ENCODE measurements at regions not wholly inside any gene's neighbourhood (a gene's known extent, or its start where the extent isn't known, plus 50 kb on each side); places are given as distances from the start of the nearest gene placed in this dataset.

DNA sequence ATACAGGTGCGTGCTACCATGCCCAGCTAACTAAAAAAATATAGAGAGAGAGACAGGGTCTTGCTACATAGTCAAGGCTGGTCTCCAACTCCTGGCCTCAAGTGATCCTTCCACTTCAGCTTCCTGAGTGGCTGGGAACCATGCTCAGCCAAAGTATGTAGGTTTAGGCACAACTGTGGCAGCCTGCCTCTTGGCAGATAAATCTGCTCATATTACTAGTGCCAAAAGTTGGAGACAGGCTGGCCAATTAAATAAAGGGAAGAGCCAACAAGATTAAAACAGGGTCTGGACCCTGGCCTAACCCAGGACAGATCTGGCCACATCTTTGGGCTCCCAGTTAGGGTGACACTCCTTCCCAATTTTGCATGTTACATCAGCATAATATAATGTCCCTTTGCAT, 151.7 kb downstream of the CBLN1 start:
- no peaks in the 10 kb centered on the region for H3K4me1 ChIP-seq
- H3K36me3 ChIP-seq, result no peaks in the 10 kb centered on the region
- H3K9me3 ChIP-seq, result no peaks in the 10 kb centered on the region
- H3K4me3 ChIP-seq, result no peak overlapping the region
- DNase-seq (no peak), ATAC-seq (no peak)
- TF ChIP-seq, protein P1, sequence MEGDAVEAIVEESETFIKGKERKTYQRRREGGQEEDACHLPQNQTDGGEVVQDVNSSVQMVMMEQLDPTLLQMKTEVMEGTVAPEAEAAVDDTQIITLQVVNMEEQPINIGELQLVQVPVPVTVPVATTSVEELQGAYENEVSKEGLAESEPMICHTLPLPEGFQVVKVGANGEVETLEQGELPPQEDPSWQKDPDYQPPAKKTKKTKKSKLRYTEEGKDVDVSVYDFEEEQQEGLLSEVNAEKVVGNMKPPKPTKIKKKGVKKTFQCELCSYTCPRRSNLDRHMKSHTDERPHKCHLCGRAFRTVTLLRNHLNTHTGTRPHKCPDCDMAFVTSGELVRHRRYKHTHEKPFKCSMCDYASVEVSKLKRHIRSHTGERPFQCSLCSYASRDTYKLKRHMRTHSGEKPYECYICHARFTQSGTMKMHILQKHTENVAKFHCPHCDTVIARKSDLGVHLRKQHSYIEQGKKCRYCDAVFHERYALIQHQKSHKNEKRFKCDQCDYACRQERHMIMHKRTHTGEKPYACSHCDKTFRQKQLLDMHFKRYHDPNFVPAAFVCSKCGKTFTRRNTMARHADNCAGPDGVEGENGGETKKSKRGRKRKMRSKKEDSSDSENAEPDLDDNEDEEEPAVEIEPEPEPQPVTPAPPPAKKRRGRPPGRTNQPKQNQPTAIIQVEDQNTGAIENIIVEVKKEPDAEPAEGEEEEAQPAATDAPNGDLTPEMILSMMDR (IDR thresholded peaks at IDR 0.05), result no peak
- H3K27me3 ChIP-seq, result no peaks in the 10 kb centered on the region
- H3K27ac ChIP-seq, result no peak overlapping the region
- intact Hi-C loops (cut with DNase I), result no loop called here

DNA sequence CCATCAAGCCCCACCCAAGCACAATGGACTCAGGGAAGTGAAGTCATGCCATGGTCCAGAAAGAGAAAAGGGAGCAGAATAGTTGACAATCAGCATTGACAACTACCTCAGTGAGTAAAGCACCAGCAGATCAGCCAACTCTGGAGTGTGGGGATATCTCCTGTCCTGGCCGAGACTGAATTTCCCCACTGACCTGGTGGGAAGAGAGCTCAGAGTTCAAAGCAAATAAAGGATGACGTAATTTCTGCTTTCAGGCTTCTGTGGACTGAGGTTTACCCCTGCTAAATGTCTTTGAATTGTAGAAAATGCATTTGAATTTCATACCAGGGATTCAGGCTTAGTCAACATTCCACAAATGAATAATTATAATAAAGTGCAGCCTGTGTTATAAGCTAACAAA, 152.9 kb downstream of the CBLN1 start:
- no peak overlapping the region for H3K4me3 ChIP-seq
- no peak for DNase-seq
- ATAC-seq, result no peak
- intact Hi-C loops (cut with DNase I), result no loop called here
- H3K27me3 ChIP-seq, result no peaks in the 10 kb centered on the region
- H3K36me3 ChIP-seq, result no peaks in the 10 kb centered on the region
- TF ChIP-seq, protein P1 (IDR thresholded peaks at IDR 0.05), result no peak
- H3K27ac ChIP-seq, result no peak overlapping the region
- H3K9me3 ChIP-seq, result no peaks in the 10 kb centered on the region
- no peaks in the 10 kb centered on the region for H3K4me1 ChIP-seq

DNA sequence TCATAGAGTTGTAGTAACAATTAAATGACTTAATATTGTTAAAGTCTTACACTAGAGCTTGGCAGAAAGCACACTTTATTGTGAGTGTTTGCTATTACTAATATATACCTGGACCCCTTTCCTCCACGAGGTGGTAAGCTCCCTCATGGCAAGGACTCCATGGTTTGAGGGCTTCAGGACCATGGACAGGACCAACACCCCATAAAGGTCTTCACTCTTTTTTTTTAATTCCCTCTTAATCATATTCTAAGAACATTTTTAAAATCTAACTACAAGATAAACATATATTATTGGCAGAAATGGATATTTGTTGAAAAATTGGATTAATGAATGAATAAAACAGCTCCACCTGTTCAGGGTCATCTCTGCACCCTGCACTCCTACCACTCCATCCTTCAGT, 154.5 kb downstream of the CBLN1 start:
- TF ChIP-seq, protein P1 (IDR thresholded peaks at IDR 0.05), result no peak
- no peak for ATAC-seq
- Histone ChIP-seq H3K27me3 (no peaks in the 10 kb centered on the region), H3K27ac (no peak overlapping the region), H3K4me1 (no peaks in the 10 kb centered on the region), H3K36me3 (no peaks in the 10 kb centered on the region), H3K9me3 (no peaks in the 10 kb centered on the region), H3K4me3 (no peak overlapping the region)
- intact Hi-C loops (cut with DNase I), result no loop called here
- DNase-seq, result no peak

DNA sequence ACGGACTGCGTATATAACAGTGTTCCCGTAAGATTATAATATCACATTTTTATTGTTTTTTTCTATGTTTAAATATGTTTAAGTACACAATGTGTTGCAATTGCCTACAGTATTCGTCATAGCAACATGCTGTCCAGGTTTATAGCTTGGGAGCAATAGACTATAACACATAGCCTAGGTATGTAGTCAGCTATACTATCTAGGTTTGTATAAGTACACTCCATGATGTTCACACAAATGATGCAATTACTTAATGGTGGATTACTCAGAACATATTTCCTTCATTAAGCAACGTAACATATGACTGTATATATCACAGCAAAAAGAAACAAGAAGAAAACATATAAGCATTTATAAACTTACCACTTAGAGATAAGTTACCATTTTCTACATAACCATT, 160.0 kb downstream of the CBLN1 start:
- H3K4me1 ChIP-seq, result no peaks in the 10 kb centered on the region
- DNase-seq (no peak), ATAC-seq (no peak)
- H3K27ac ChIP-seq, result no peak overlapping the region
- no peaks in the 10 kb centered on the region for H3K9me3 ChIP-seq
- intact Hi-C loops (cut with DNase I), result no loop called here
- TF ChIP-seq, protein P1 (IDR thresholded peaks at IDR 0.05), result no peak
- no peak overlapping the region for H3K4me3 ChIP-seq
- H3K36me3 ChIP-seq, result no peaks in the 10 kb centered on the region
- H3K27me3 ChIP-seq, result no peaks in the 10 kb centered on the region

DNA sequence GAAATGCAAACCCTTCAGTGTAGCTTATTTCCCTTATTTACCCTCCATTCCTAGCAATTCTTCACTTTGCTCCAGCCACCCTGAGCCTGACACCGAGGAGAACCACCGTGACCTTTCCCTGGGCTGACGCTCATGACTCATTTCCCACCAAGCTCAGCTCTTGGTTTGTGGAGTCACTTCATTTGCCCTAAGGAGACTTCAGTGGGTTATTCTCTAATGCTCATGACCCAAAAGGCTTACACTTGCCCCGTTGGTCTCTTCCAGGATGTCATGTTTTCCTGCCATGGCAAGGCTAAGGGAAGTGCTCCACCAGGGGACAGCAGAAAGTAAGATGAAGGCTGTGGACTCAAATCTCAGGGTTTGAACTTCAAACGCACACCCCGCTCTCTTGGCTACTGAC, 161.0 kb downstream of the CBLN1 start:
- Histone ChIP-seq H3K4me3 (no peak overlapping the region), H3K9me3 (no peaks in the 10 kb centered on the region), H3K4me1 (no peaks in the 10 kb centered on the region), H3K27ac (no peak overlapping the region), H3K36me3 (no peaks in the 10 kb centered on the region), H3K27me3 (no peaks in the 10 kb centered on the region)
- ATAC-seq (no peak), DNase-seq (no peak)
- TF ChIP-seq, protein P1 (IDR thresholded peaks at IDR 0.05), result no peak
- intact Hi-C loops (cut with DNase I), result no loop called here

DNA sequence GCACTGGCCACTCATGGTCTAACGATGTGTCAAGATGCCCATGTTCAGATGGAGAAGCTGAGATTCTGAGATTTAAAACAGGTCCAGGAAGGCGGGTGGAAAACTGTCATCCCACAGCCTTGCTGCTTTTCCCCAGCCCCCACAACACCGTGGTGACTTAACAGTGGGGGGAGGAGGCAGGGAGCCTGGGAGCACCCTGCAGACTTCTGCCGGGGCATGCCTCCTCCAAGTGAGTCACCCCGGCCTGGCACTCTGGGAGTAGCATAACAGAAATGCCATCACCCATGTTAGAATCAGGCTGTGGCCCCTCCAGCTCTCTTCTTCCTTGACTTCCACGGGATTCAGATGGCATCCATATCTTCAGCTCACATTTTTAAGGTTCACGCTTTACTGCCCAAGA, 164.8 kb downstream of the CBLN1 start:
- Histone ChIP-seq H3K4me1 (no peaks in the 10 kb centered on the region), H3K9me3 (no peaks in the 10 kb centered on the region), H3K27me3 (no peaks in the 10 kb centered on the region), H3K36me3 (no peaks in the 10 kb centered on the region), H3K4me3 (no peak overlapping the region), H3K27ac (no peak overlapping the region)
- no peak for ATAC-seq
- intact Hi-C loops (cut with DNase I), result no loop called here
- no peak for DNase-seq
- TF ChIP-seq, protein P1 (IDR thresholded peaks at IDR 0.05), result no peak

All from upper lobe of right lung (tissue), 1 donor.